ENCODE measurements at regions not wholly inside any gene's neighbourhood (a gene's known extent, or its start where the extent isn't known, plus 50 kb on each side); places are given as distances from the start of the nearest gene placed in this dataset.
"Not testable (repeated sequence)": the region's sequence is repeated elsewhere in the genome, so short reads cannot be mapped to it uniquely, and the experiment has no call there.

DNA sequence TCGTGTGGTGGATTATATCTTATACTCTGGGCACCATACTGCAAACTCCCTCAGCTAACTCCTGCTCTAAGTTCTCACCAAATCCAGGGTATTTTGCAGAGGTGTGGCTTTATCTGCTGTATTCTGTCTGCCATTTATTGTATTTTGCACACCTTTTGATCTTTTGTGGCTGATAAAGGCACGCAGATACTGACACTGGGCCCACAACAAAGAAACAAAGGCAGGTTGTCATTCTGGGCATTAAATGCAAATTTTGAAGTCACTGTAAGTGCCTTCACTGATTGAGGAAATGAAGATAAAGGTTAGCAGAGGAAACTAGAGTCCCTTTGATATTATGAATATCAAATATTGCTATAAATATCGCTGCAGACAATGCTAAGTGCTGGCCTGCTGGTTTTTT, 265.8 kb upstream of the MEIS1 start:
- H3K36me3 ChIP-seq (ENCODE audit: control insufficient read depth, insufficient read depth, low read length), result no peaks in the 10 kb centered on the region
- H3K9me3 ChIP-seq (ENCODE audit: control insufficient read depth, insufficient read depth, low read length), result no peaks in the 10 kb centered on the region
- no peaks in the 10 kb centered on the region for H3K4me1 ChIP-seq (ENCODE audit: control insufficient read depth, insufficient read depth, low read length)
- H3K4me3 ChIP-seq (ENCODE audit: low read depth, low read length), result no peak overlapping the region
- no peak overlapping the region for H3K9ac ChIP-seq (ENCODE audit: low read depth, low read length)
- H3K27me3 ChIP-seq (ENCODE audit: control insufficient read depth, insufficient read depth, low read length), result no peaks in the 10 kb centered on the region

DNA sequence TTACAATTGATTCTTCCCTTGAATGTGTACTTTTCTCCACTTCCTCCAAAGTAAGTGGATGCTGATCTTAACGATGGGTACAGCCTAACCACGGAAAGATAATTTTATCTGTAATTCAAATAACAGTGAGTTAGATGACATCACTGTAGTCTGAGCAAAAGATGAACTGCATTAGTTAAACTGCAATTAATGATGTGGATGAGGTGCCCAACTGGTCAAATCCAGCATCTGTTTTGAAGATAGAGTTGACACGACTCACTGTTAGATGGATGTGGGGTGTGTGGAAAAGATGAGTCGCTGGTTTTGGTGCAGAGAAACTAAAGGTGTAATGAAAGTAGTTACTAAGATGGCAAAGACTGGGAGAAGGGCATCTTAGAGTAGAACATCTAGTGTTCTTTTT, 270.5 kb upstream of the MEIS1 start:
- H3K9me3 ChIP-seq (ENCODE audit: control insufficient read depth, insufficient read depth, low read length), result no peaks in the 10 kb centered on the region
- H3K9ac ChIP-seq (ENCODE audit: low read depth, low read length), result no peak overlapping the region
- H3K27me3 ChIP-seq (ENCODE audit: control insufficient read depth, insufficient read depth, low read length), result no peaks in the 10 kb centered on the region
- no peaks in the 10 kb centered on the region for H3K4me1 ChIP-seq (ENCODE audit: control insufficient read depth, insufficient read depth, low read length)
- no peaks in the 10 kb centered on the region for H3K36me3 ChIP-seq (ENCODE audit: control insufficient read depth, insufficient read depth, low read length)
- H3K4me3 ChIP-seq (ENCODE audit: low read depth, low read length), result no peak overlapping the region

DNA sequence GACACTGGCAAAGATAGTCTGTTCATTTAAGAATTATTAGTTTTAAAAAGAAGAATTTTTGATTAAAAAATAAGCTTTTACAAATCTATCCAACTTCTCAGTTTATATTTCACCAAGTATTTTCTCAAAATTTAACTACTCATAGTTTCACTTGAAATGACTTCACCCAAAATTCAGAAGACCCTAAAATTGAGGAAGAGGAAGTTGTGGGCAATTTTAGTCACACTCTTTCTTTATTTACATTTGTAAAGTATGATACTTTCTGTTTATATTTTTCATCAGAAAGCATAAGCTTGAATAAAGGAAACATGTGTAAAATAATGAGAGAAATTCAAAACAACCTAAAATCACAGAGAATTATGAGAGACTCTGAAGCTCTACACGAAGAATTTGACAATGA, 278.8 kb upstream of the MEIS1 start:
- Histone ChIP-seq H3K9me3 (ENCODE audit: control insufficient read depth, insufficient read depth, low read length) (no peaks in the 10 kb centered on the region), H3K9ac (ENCODE audit: low read depth, low read length) (no peak overlapping the region), H3K4me3 (ENCODE audit: low read depth, low read length) (no peak overlapping the region), H3K36me3 (ENCODE audit: control insufficient read depth, insufficient read depth, low read length) (no peaks in the 10 kb centered on the region), H3K4me1 (ENCODE audit: control insufficient read depth, insufficient read depth, low read length) (no peaks in the 10 kb centered on the region), H3K27me3 (ENCODE audit: control insufficient read depth, insufficient read depth, low read length) (no peaks in the 10 kb centered on the region)

DNA sequence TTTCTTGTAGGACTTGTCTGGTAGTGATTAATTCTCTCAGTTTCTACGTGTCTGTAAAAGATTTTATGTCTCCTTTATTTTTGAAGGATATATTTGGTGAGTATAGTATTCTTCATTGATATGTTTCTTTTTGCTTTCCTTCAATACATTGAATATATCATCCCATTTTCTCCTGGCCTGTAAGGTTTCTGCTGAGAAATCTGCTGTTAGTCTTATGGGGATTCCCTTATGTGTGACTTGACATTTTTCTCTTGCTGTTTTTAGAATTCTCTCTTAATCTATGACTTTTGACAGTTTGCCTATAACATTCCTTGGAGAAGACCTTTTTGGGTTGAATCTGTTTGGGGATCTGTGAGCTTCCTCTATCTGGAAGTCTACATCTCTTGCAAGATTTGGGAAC, 281.0 kb upstream of the MEIS1 start:
- Histone ChIP-seq H3K27me3 (ENCODE audit: control insufficient read depth, insufficient read depth, low read length) (no peaks in the 10 kb centered on the region), H3K36me3 (ENCODE audit: control insufficient read depth, insufficient read depth, low read length) (no peaks in the 10 kb centered on the region), H3K9ac (ENCODE audit: low read depth, low read length) (no peak overlapping the region), H3K9me3 (ENCODE audit: control insufficient read depth, insufficient read depth, low read length) (no peaks in the 10 kb centered on the region), H3K4me3 (ENCODE audit: low read depth, low read length) (no peak overlapping the region), H3K4me1 (ENCODE audit: control insufficient read depth, insufficient read depth, low read length) (no peaks in the 10 kb centered on the region)

DNA sequence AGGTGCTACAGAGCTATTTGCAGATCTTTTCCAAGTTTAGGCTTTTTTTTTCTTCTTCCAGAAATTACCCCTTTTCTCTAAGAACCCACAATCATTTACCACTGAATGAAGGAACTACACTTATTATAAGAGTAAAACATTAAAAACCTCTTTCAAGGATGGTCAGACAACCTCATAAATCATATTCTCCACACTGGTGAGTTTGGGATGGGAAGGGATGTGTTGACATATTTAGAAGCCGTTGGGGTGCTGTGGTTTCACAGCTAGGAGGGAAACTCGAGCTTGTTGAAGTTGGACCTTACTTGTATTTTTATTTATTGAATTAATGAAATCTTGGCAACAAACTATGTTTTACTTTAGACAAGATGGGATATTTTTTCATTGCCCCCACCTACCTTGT, 289.4 kb upstream of the MEIS1 start:
- H3K4me1 ChIP-seq (ENCODE audit: control insufficient read depth, insufficient read depth, low read length), result no peaks in the 10 kb centered on the region
- no peaks in the 10 kb centered on the region for H3K27me3 ChIP-seq (ENCODE audit: control insufficient read depth, insufficient read depth, low read length)
- no peaks in the 10 kb centered on the region for H3K36me3 ChIP-seq (ENCODE audit: control insufficient read depth, insufficient read depth, low read length)
- H3K4me3 ChIP-seq (ENCODE audit: low read depth, low read length), result no peak overlapping the region
- no peaks in the 10 kb centered on the region for H3K9me3 ChIP-seq (ENCODE audit: control insufficient read depth, insufficient read depth, low read length)
- no peak overlapping the region for H3K9ac ChIP-seq (ENCODE audit: low read depth, low read length)

DNA sequence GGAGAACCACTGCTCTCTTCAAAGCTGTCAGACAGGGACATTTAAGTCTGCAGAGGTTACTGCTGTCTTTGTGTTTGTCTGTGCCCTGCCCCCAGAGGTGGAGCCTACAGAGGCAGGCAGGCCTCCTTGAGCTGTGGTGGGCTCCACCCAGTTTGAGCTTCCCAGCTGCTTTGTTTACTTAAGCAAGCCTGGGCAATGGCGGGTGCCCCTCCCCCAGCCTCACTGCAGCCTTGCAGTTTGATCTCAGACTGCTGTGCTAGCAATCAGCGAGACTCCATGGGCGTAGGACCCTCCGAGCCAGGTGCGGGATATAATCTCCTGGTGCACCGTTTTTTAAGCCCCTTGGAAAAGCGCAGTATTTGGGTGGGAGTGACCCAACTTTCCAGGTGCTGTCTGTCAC, 290.6 kb upstream of the MEIS1 start:
- H3K4me1 ChIP-seq (ENCODE audit: control insufficient read depth, insufficient read depth, low read length); H3K4me3 ChIP-seq (ENCODE audit: low read depth, low read length); H3K9me3 ChIP-seq (ENCODE audit: control insufficient read depth, insufficient read depth, low read length); H3K27me3 ChIP-seq (ENCODE audit: control insufficient read depth, insufficient read depth, low read length); H3K9ac ChIP-seq (ENCODE audit: low read depth, low read length); H3K36me3 ChIP-seq (ENCODE audit: control insufficient read depth, insufficient read depth, low read length): not testable (repeated sequence)

DNA sequence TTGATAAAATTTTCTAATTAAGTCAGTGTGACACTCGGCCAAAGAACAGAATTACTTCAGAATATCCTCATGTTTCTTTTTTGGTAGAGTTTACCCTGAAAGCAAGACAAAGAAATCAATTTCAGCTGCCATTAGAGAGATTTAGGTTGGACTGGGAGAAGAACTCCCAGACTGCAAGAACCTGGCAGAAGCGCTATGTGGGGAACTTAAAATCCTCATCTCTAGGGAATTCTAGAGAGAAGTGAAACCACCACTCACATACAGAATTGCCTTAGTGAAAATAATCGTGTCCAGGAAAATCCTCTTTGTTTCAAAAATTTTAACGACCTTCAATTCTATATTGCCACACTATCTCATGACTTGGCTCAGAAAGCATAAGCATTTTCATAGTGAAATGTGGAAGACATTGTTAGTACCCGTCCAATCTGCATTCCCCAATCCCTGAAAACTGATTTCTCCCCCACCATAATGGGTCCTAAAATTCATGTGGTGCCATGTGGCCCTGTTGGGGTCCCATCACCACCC, 297.3 kb upstream of the MEIS1 start:
- Histone ChIP-seq H3K27me3 (ENCODE audit: control insufficient read depth, insufficient read depth, low read length) (no peaks in the 10 kb centered on the region), H3K4me1 (ENCODE audit: control insufficient read depth, insufficient read depth, low read length) (no peaks in the 10 kb centered on the region), H3K36me3 (ENCODE audit: control insufficient read depth, insufficient read depth, low read length) (no peaks in the 10 kb centered on the region), H3K9ac (ENCODE audit: low read depth, low read length) (no peak overlapping the region), H3K4me3 (ENCODE audit: low read depth, low read length) (no peak overlapping the region), H3K9me3 (ENCODE audit: control insufficient read depth, insufficient read depth, low read length) (no peaks in the 10 kb centered on the region)

DNA sequence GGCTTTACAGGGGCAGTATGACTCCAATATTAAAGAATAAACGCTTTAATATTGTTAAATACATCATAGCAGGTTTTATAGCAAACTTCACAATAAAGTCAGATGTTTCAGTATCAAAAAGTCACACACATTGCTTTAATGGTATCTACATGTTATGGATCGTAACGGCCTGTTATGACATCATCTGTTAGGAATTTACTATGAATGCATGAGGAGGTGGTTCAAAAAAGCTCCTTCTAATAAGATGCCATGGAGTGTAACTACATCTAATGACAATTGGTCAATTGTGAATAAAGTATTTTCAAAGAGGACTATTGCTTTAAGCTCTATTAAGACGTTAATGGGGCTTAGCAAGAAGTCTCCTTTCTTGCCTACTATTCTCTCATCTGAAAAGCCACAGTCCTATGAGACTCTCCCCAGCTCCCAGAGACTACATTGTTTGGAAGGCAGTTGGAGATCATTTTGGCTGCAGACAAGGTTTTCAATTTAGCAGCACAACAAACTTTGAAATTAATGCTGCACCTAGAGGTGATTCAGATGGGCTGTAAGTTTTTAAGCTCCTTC, 300.7 kb upstream of the MEIS1 start:
- H3K4me3 ChIP-seq (ENCODE audit: low read depth, low read length), result no peak overlapping the region
- no peak overlapping the region for H3K9ac ChIP-seq (ENCODE audit: low read depth, low read length)
- no peaks in the 10 kb centered on the region for H3K9me3 ChIP-seq (ENCODE audit: control insufficient read depth, insufficient read depth, low read length)
- H3K27me3 ChIP-seq (ENCODE audit: control insufficient read depth, insufficient read depth, low read length), result no peaks in the 10 kb centered on the region
- H3K36me3 ChIP-seq (ENCODE audit: control insufficient read depth, insufficient read depth, low read length), result no peaks in the 10 kb centered on the region
- H3K4me1 ChIP-seq (ENCODE audit: control insufficient read depth, insufficient read depth, low read length), result no peaks in the 10 kb centered on the region

DNA sequence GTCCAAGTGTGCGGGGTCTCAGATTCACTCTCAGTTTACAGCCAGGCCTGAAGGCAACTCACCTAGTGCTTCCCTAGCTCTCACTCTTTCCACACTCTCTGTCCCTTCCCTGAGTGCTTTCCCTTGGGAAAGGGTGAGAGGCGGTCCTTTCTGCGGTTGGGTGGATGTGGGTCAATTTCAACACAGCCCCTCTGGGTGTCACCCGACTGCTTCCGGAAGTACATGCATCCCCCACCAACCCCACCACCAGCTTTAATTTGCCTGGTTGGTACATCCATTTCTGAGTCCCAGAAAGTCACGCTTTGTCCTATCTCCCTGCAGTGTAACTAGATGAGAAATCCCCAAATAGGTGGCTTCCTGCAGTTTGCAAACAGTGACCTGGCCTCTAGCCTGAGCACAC, 307.3 kb upstream of the MEIS1 start:
- Histone ChIP-seq H3K4me1 (ENCODE audit: control insufficient read depth, insufficient read depth, low read length) (peaks cover 2% of the 10 kb centered on the region), H3K9ac (ENCODE audit: low read depth, low read length) (no peak overlapping the region), H3K4me3 (ENCODE audit: low read depth, low read length) (no peak overlapping the region), H3K9me3 (ENCODE audit: control insufficient read depth, insufficient read depth, low read length) (no peaks in the 10 kb centered on the region), H3K27me3 (ENCODE audit: control insufficient read depth, insufficient read depth, low read length) (no peaks in the 10 kb centered on the region), H3K36me3 (ENCODE audit: control insufficient read depth, insufficient read depth, low read length) (no peaks in the 10 kb centered on the region)

DNA sequence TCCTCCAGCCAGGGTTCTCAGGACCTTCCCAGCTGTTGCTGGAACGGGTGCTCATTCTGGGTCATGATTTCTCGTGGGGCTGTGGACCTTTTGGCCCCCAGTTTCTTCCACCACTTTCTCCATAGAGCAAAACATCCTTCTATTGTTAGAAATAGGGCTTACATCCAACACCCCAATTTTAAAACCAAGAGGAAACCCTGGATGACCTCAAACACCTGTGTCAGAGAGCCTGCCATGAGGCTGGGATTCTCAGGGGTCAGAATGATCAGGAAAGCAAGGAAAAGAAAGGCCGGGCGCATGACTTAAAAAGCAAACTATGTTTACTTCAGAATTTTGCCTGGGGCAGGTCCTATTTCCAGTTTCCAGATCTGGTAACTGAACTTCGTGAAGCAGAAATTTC, 307.9 kb upstream of the MEIS1 start:
- Histone ChIP-seq H3K9ac (ENCODE audit: low read depth, low read length) (no peak overlapping the region), H3K4me3 (ENCODE audit: low read depth, low read length) (no peak overlapping the region), H3K36me3 (ENCODE audit: control insufficient read depth, insufficient read depth, low read length) (no peaks in the 10 kb centered on the region), H3K9me3 (ENCODE audit: control insufficient read depth, insufficient read depth, low read length) (no peaks in the 10 kb centered on the region), H3K4me1 (ENCODE audit: control insufficient read depth, insufficient read depth, low read length) (peaks cover 2% of the 10 kb centered on the region), H3K27me3 (ENCODE audit: control insufficient read depth, insufficient read depth, low read length) (no peaks in the 10 kb centered on the region)

DNA sequence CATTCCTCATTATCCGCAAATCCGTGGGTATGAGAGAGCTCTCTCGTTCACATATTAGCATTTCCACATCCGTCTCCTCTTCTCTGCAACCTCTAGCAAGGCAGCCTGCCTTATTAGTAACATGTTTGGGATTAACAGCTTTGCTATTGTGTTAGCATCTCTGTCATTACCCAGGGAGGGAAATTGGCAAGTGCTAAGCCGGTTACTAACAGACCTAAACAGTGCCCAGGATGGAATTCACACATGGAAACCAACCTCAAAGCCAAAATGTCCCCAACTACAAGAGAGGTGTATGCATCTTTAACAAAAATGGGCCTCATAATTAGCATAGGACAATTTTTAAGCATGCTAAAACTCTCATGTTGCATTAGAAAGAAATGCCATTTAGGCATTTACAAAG, 309.0 kb upstream of the MEIS1 start:
- no peaks in the 10 kb centered on the region for H3K36me3 ChIP-seq (ENCODE audit: control insufficient read depth, insufficient read depth, low read length)
- no peak overlapping the region for H3K4me3 ChIP-seq (ENCODE audit: low read depth, low read length)
- H3K27me3 ChIP-seq (ENCODE audit: control insufficient read depth, insufficient read depth, low read length), result no peaks in the 10 kb centered on the region
- no peak overlapping the region for H3K9ac ChIP-seq (ENCODE audit: low read depth, low read length)
- H3K4me1 ChIP-seq (ENCODE audit: control insufficient read depth, insufficient read depth, low read length), result peaks cover 2% of the 10 kb centered on the region
- no peaks in the 10 kb centered on the region for H3K9me3 ChIP-seq (ENCODE audit: control insufficient read depth, insufficient read depth, low read length)

DNA sequence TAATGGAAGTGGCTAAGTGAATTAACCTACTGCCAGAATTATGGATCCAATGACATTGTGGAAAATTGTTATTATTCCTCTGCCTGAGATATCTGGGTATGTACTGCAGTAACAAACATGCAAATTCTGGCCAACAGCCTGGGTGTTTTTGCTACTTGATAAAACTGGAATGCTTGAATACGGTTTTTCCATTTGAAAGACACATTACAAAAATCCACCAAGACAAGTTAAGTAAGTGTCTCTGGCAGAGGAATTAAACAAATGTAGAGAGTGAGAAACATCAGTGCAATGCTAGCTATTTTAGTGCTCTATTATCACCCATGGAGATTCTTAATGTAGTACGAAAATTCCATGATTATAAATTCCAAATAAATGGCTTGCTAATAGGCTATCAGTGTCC, 312.4 kb upstream of the MEIS1 start:
- no peak overlapping the region for H3K9ac ChIP-seq (ENCODE audit: low read depth, low read length)
- peaks cover 2% of the 10 kb centered on the region for H3K4me1 ChIP-seq (ENCODE audit: control insufficient read depth, insufficient read depth, low read length)
- H3K27me3 ChIP-seq (ENCODE audit: control insufficient read depth, insufficient read depth, low read length), result no peaks in the 10 kb centered on the region
- H3K36me3 ChIP-seq (ENCODE audit: control insufficient read depth, insufficient read depth, low read length), result no peaks in the 10 kb centered on the region
- H3K4me3 ChIP-seq (ENCODE audit: low read depth, low read length), result no peak overlapping the region
- no peaks in the 10 kb centered on the region for H3K9me3 ChIP-seq (ENCODE audit: control insufficient read depth, insufficient read depth, low read length)
